SK-N-SH treated with all-trans-retinoic acid at 6 μM for 48 hours (cell line): ENCODE measurements at regions not wholly inside any gene's neighbourhood (a gene's known extent, or its start where the extent isn't known, plus 50 kb on each side); places are given as distances from the start of the nearest gene placed in this dataset.

Experiments
- ATAC-seq: fragments of 200-7000 bp; cut with Tn5 transposase; 3 replicates; pipeline ENCODE4 v1.9.1; 2020; ENCODE audit warnings: mild to moderate bottlenecking, moderate library complexity
- ARNTL ChIP-seq: fragments of 450-650 bp; formaldehyde crosslinking; IDR thresholded peaks from 2 replicates; pipeline ENCODE4 v1.5.0; 2020; ENCODE audit warnings: low read depth, mild to moderate bottlenecking, moderate library complexity, borderline replicate concordance
- BACH2 ChIP-seq: fragments of 250-450 bp; sonication (Bioruptor Pico); IDR thresholded peaks from 2 replicates; pipeline ENCODE4 v1.9.0; 2021; ENCODE audit warnings: mild to moderate bottlenecking, borderline replicate concordance
- CREB5 ChIP-seq: fragments of 250-450 bp; sonication (Bioruptor Pico); IDR thresholded peaks from 2 replicates; pipeline ENCODE4 v1.5.1; 2020; ENCODE audit warnings: low read depth, mild to moderate bottlenecking, moderate library complexity
- CSDC2 ChIP-seq: fragments of 250-450 bp; sonication (Bioruptor Pico); IDR thresholded peaks from 2 replicates; pipeline ENCODE4 v1.5.0; 2020; ENCODE audit warnings: mild to moderate bottlenecking, moderate library complexity
- CSRNP3 ChIP-seq: fragments of 250-450 bp; sonication (Bioruptor Pico); IDR thresholded peaks from 2 replicates; pipeline ENCODE4 v1.5.1; 2021; ENCODE audit warnings: mild to moderate bottlenecking, moderate library complexity
- ESRRG ChIP-seq: fragments of 250-450 bp; sonication (Bioruptor Pico); IDR thresholded peaks from 2 replicates; pipeline ENCODE4 v1.6.1; 2021; ENCODE audit warnings: mild to moderate bottlenecking
- GLIS3 ChIP-seq: fragments of 250-450 bp; sonication (Bioruptor Pico); IDR thresholded peaks from 2 replicates; pipeline ENCODE4 v1.5.0; 2020; ENCODE audit warnings: mild to moderate bottlenecking, moderate library complexity
- ISL1 ChIP-seq: fragments of 250-450 bp; sonication (Bioruptor Pico); IDR thresholded peaks from 2 replicates; pipeline ENCODE4 v2.1.2; 2022; ENCODE audit warnings: mild to moderate bottlenecking, moderate library complexity
- OSR1 ChIP-seq: fragments of 250-450 bp; sonication (Bioruptor Pico); IDR thresholded peaks from 2 replicates; pipeline ENCODE4 v1.8.0; 2022; ENCODE audit warnings: moderate library complexity, mild to moderate bottlenecking, inconsistent platforms
- POU6F1 ChIP-seq: fragments of 250-450 bp; sonication (Bioruptor Pico); IDR thresholded peaks from 2 replicates; pipeline ENCODE4 v1.8.0; 2021; ENCODE audit warnings: low read depth, mild to moderate bottlenecking, moderate library complexity, borderline replicate concordance
- PPARA ChIP-seq: fragments of 250-450 bp; sonication (Bioruptor Pico); IDR thresholded peaks from 2 replicates; pipeline ENCODE4 v1.5.0; 2020; ENCODE audit warnings: mild to moderate bottlenecking, borderline replicate concordance
- RARB ChIP-seq: fragments of 250-450 bp; sonication (Bioruptor Pico); IDR thresholded peaks from 2 replicates; pipeline ENCODE4 v1.8.0; 2021; ENCODE audit warnings: mild to moderate bottlenecking, moderate library complexity
- SNAI2 ChIP-seq: fragments of 250-450 bp; sonication (Bioruptor Pico); IDR thresholded peaks from 2 replicates; pipeline ENCODE4 v1.5.0; 2020; ENCODE audit warnings: mild to moderate bottlenecking, moderate library complexity
- TCF4 ChIP-seq: fragments of 250-450 bp; sonication (Bioruptor Pico); IDR thresholded peaks from 2 replicates; pipeline ENCODE4 v1.8.0; 2021; ENCODE audit warnings: mild to moderate bottlenecking, moderate library complexity, borderline replicate concordance
- TOX ChIP-seq: fragments of 250-450 bp; sonication (Bioruptor Pico); IDR thresholded peaks from 2 replicates; pipeline ENCODE4 v1.8.0; 2021; ENCODE audit warnings: mild to moderate bottlenecking, moderate library complexity, borderline replicate concordance
- TSHZ2 ChIP-seq: fragments of 250-450 bp; sonication (Bioruptor Pico); IDR thresholded peaks from 2 replicates; pipeline ENCODE4 v1.5.0; 2020; ENCODE audit warnings: mild to moderate bottlenecking, moderate library complexity
- ZC3H10 ChIP-seq: fragments of 250-450 bp; sonication (Bioruptor Pico); IDR thresholded peaks from 2 replicates; pipeline ENCODE4 v1.5.1; 2021; ENCODE audit warnings: mild to moderate bottlenecking, moderate library complexity
- ZFP3 ChIP-seq: fragments of 250-450 bp; sonication (Bioruptor Pico); IDR thresholded peaks from 2 replicates; pipeline ENCODE4 v1.5.0; 2020; ENCODE audit warnings: mild to moderate bottlenecking, moderate library complexity
- ZFP30 ChIP-seq: fragments of 450-650 bp; formaldehyde crosslinking; IDR thresholded peaks from 2 replicates; pipeline ENCODE4 v1.5.0; 2022; ENCODE audit warnings: mild to moderate bottlenecking, moderate library complexity
- ZNF565 ChIP-seq: fragments of 450-650 bp; formaldehyde crosslinking; conservative IDR thresholded peaks from 2 replicates; pipeline ENCODE4 v1.5.0; 2020; ENCODE audit warnings: low read depth, mild to moderate bottlenecking, moderate library complexity
- ZNF70 ChIP-seq: fragments of 450-650 bp; formaldehyde crosslinking; IDR thresholded peaks from 2 replicates; pipeline ENCODE4 v1.5.0; 2020; ENCODE audit warnings: mild to moderate bottlenecking, moderate library complexity

GRCh38 chr7:18344536-18344935 lies 151.0 kb upstream of the HDAC9 start:
- ATAC-seq = no peak
- no peak for TF ChIP-seq CREB5
- no peak for TF ChIP-seq TCF4 (CRISPR knock-in tag)
- no peak for TF ChIP-seq GLIS3
- TF ChIP-seq ZFP30 (CRISPR knock-in tag) = no peak
- no peak for TF ChIP-seq CSRNP3 (CRISPR knock-in tag)
- no peak for TF ChIP-seq ZNF70 (CRISPR knock-in tag)
- TF ChIP-seq ARNTL (CRISPR knock-in tag) = no peak
- no peak for TF ChIP-seq ESRRG (CRISPR knock-in tag)
- TF ChIP-seq OSR1 (CRISPR knock-in tag) = no peak
- no peak for TF ChIP-seq ISL1 (CRISPR knock-in tag)
- no peak for TF ChIP-seq SNAI2 (CRISPR knock-in tag)
- TF ChIP-seq BACH2 (CRISPR knock-in tag) = no peak

GRCh38 chr7:18345641-18346234 lies 149.8 kb upstream of the HDAC9 start:
- TF ChIP-seq ESRRG (CRISPR knock-in tag) (no peak), TCF4 (CRISPR knock-in tag) (no peak), ZNF565 (CRISPR knock-in tag) (no peak), OSR1 (CRISPR knock-in tag) (no peak), ZFP30 (CRISPR knock-in tag) (no peak), CSRNP3 (CRISPR knock-in tag) (no peak), CSDC2 (no peak), TOX (CRISPR knock-in tag) (no peak), ZFP3 (no peak), POU6F1 (no peak), SNAI2 (CRISPR knock-in tag) (no peak), ISL1 (CRISPR knock-in tag) (no peak), ZNF70 (CRISPR knock-in tag) (no peak), ARNTL (CRISPR knock-in tag) (no peak)
- peak; percentile 90 for ATAC-seq

- no peak for TF ChIP-seq SNAI2 (CRISPR knock-in tag)
- TF ChIP-seq ARNTL (CRISPR knock-in tag) = no peak
- TF ChIP-seq BACH2 (CRISPR knock-in tag) = no peak
- no peak for TF ChIP-seq GLIS3
- TF ChIP-seq CSRNP3 (CRISPR knock-in tag) = no peak
- no peak for TF ChIP-seq ESRRG (CRISPR knock-in tag)
- no peak for ATAC-seq
Observed at GRCh38 chr7:18347170-18347569, 148.4 kb upstream of the HDAC9 start.

- no peak for ATAC-seq
- TF ChIP-seq RARB (CRISPR knock-in tag) (no peak), CSRNP3 (CRISPR knock-in tag) (no peak), TSHZ2 (CRISPR knock-in tag) (no peak), PPARA (no peak), ZC3H10 (no peak), ESRRG (CRISPR knock-in tag) (no peak), TOX (CRISPR knock-in tag) (no peak), CREB5 (no peak), ZFP3 (no peak), ARNTL (CRISPR knock-in tag) (no peak), CSDC2 (no peak), SNAI2 (CRISPR knock-in tag) (no peak)
Observed at GRCh38 chr7:18350678-18351077, 144.9 kb upstream of the HDAC9 start.
